ENCODE measurements at regions not wholly inside any gene's neighbourhood (a gene's known extent, or its start where the extent isn't known, plus 50 kb on each side); places are given as distances from the start of the nearest gene placed in this dataset.

DNA sequence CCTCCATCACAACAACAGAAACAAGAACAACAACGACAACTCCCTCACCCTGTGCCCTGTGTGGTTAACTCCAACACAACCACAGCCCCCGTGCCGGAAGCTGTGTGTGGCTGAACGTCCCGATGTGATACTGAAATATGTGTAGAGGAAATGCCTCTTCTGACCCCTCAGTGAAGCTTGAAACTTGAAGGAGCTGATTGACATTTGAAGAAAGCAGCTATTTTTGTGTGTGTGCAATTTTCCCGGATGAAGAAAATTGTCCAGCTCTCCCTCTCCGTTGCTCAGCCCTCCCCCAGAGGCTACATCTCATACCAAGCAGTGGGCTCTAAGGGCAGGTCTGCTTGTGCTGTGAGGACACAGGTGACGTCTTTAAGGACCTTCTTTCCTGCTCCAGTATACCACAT, 173.8 kb downstream of the ICOS start:
- DNase-seq = no peak

DNA sequence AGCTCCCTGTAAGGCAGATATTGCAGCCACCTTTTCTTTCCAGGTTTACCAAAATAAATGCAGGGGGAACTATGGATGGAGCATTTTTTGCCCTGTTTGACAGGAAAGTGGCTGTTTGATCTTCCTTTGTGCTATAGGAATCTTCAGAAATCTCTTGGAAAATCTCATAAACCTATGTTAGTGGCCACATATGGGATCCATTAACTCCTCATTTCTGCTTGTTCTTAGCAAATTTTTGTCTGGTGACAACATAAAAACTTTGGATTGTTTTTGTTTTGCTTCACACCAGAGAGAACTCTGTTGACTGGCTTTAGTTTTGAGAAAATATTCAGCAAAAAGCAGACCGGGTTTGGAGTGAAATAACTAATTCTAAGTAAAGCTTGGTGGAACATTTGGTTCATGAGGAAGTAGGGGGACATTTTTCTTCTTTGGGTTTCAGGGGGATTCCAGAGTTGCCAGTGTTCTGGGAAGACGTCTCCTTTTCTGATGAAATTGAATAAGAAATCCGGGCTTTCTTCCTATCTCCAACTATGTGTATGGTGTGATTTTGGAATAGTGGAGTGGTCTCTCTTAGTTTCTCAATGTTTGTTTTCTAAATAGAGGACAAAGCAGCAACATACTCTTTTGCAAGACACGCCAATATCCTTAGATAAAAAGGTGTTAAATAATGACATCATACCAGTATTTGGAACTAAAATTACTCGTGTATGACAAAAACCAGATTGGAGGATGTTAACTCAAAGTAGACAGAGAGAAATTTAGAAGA, 174.4 kb downstream of the ICOS start:
- no peak for DNase-seq

GRCh38 chr2:204112084-204112770, 175.7 kb downstream of the ICOS start:
- DNase-seq = no peak

DNA sequence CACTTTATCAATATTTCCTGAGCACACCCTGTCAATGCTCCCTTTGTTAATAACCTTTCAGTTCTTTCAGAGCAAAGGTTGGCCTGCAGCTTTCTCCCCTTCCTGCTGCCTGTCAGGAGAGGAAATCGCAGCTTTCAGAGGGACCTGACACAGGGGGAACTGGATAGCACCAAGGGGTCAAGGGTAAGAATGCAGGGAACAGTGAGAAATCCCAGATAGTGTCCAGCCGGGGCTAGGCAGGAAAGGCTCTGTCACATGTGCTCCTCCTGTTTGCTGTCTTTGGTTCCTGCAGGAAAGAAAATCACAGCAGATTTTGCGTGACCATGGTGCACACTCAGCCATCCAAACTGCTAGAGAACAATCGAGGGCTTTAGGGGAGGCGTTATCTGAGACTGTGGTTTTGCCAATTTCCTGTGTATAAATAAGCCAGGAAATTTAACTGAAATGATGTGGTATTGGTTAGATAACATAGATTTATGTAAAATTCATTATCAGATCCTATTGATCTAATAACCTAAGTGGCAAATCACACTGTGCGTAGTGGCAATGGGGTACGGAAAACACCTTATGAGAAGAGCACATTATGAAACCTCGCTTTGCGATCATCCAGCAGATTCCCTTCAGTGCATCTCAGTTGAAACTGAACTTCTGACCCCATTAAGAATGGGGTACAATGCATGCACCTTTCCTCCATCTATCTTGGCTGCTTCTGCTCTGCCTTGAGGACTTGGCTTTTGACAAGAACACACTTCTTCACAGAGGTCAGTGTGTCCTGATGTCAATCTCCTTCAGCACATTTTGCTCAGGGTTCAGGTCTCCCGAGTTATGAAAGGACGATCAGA, 178.0 kb downstream of the ICOS start:
- no peak for DNase-seq

DNA sequence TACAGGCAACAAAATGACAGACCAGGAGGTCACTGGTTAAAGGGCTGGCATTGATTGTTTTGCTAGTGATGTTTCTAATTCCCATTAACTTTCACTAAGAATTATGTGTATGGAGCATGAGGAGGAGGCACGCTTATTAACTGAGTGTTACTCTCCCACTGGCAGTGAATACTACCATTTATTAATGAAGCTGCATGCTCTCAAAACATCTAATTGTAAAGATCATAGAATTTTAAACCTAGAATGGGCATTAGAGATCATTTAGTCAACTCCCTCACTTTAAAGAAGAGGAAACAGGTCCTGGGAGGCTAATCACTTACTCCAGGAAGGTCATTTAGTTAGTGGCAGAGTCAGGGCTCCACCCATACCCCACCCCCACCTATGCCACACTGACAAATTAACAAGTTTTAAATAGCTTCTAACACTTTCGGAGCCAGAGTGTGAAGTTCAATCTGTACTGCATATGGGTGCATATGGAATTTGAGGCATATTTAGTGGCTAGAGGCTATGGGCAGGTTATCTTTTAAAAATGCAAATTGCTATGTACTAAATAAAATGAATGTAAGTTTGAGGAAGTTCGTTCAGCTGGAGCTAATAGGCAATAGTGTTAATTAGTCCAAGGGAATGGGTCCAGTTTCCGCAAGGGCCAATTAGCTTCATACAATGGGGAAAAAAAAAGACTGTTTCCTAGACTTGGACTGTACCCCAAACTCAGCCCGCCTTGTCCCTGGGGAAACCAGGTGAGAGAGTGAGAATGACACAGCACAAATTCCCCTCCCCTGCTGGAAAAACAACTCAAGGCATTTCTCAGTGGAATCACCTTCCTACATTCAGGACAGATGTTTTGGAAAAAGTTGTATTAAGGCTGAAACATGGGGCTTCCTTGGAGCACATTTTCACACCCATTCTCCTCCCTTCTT, 178.8 kb downstream of the ICOS start:
- DNase-seq = no peak

- no peak for DNase-seq
These were observed 179.7 kb downstream of the ICOS start for GRCh38 chr2:204116159-204116792.

DNA sequence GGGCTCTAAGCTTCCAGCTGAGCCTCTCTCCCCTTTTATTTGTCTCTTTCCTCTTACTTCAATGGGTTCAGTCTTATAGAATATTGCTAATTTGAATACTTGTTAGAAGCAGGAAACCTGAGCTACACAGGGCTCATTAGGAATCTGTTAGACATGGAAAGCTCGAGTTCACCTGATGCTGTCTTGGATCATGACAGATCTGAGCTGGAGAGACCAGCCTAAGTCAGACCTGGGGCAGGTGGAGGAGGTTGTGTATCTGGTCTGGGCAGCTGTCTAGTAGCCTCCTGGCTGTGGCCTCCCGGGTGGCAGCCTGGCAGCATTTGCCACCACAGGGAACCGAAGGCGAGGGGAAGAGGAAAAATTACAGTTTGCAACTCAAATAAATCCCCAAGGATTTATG, 185.9 kb downstream of the ICOS start:
- DNase-seq = no peak

- DNase-seq = no peak
These were observed 187.7 kb downstream of the ICOS start for GRCh38 chr2:204124140-204124750.

DNA sequence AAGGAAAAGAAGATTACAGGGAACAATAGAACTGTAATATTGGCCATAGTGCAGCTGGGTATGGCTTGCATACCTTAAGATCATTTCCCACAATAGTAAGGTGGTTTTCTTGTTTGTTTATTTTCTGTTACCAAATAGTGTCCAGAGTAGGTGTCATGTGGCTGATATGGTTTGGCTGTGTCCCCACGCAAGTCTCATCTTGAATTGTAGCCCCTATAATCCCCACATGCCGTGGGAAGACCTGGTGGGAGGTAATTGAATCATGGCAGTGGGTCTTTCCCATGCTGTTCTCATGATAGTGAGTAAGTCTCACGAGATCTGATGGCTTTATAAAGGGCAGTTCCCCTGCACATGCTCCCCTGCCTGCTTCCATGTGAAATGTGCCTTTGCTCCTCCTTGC, 190.1 kb downstream of the ICOS start:
- no peak for DNase-seq

- DNase-seq = no peak
These were observed 190.7 kb downstream of the ICOS start for GRCh38 chr2:204127238-204127637.

DNA sequence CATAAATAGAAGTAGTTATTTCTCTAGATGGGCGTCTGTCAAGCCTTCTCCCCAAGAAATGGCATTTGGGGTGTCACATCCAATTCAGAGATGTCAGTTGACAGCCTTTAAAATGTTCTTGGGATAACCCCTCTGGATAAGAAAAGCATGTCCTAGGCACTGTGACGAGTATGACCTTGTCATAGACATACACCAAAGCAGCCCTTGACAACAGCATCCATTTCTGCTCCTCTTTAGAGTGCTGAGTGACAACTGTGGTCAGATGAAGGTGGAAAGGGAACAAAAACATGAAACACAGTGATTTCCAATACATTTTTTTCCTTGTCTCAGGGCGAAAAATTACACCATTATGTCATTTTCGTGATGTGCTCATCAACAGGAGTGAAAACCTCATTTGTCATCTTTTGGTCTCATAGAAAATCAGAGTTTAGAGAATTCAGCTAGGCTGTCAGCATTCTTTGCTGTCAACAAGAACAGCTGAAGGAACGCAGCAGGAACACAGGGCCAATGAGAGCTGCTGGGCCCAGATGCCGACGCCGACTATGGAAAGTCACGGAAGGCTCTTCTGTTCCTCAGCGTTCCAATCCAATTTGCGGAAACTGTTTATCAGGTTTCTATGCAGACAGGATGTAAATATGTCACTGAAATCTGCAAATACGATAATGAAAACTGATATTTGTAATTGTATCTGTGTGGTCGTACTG, 193.2 kb downstream of the ICOS start:
- DNase-seq = no peak

- no peak for DNase-seq
These were observed 195.1 kb downstream of the ICOS start for GRCh38 chr2:204131621-204132020.

DNA sequence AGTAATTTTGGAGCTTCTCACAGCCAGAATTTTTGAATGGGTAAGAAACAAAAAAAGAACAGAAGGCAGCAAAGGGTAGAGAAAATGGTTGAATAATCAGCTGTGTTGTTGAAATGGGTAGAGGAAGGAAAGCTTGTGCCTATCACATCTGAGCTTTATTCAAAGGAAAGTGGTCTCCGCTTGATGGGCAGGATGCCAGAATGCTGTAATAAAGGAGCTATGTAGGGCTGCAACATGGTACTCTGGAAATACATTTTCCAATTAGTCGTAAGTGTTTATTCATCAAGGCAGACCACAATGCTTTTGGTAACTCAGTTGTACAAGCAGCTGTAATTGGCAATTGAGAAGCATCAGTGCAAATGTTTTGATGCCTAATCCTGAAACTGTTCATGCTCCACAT, 196.9 kb downstream of the ICOS start:
- DNase-seq = peak; percentile 87

GRCh38 chr2:204134421-204134820, 197.9 kb downstream of the ICOS start:
- DNase-seq = no peak

GRCh38 chr2:204135752-204136151, 199.2 kb downstream of the ICOS start:
- DNase-seq = no peak

GRCh38 chr2:204138206-204138605, 201.6 kb downstream of the ICOS start:
- DNase-seq = no peak

GRCh38 chr2:204140246-204140645, 203.7 kb downstream of the ICOS start:
- no peak for DNase-seq

- DNase-seq = no peak
These were observed 206.9 kb downstream of the ICOS start for GRCh38 chr2:204143216-204144014.

DNA sequence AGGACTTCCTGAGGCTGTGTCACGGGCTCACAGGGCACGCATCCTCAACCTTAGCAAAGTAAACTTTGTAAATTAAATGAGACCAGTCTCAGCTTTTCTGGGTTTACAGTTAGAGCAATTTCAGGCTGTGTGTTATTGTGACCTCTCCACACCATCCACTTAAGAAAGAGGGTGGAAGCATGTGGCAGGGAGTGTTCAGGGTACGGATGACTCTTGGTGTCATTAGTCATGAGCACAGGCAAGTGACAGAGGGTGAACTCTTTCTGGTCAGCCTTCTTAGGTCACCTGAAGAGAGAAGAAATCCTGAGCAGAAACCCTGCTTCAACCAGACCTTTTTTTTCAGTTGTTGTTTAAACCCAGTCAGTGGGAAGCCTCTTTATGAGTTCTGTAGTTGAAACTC, 207.9 kb downstream of the ICOS start:
- no peak for DNase-seq

GRCh38 chr2:204145263-204145751, 208.7 kb downstream of the ICOS start:
- peak; percentile 19 for DNase-seq
